Stimulated activated CD8-positive, alpha-beta memory T cell treated with anti-CD3 and anti-CD28 coated beads, Interleukin-4, amount 100 ng/mL, for 1 hour (primary cell): ENCODE measurements at regions not wholly inside any gene's neighbourhood (a gene's known extent, or its start where the extent isn't known, plus 50 kb on each side); places are given as distances from the start of the nearest gene placed in this dataset.
"Not testable (repeated sequence)": the region's sequence is repeated elsewhere in the genome, so short reads cannot be mapped to it uniquely, and the experiment has no call there.

Source experiments
- DNase-seq, 2 donors: peaks; one replicate each; pipeline ENCODE4 v3.0.0-alpha.2; 2020; ENCODE audit warnings: low read depth in 2 of 2, low spot score in 1 of 2

- no peak for DNase-seq
Observed at GRCh38 chr9:135271425-135271824, 184.0 kb downstream of the OLFM1 start.

- no peak for DNase-seq
Observed at GRCh38 chr9:135272608-135273007, 185.1 kb downstream of the OLFM1 start.

GRCh38 chr9:135273008-135273407, 185.5 kb downstream of the OLFM1 start:
- no peak for DNase-seq

GRCh38 chr9:135275163-135275562, 187.7 kb downstream of the OLFM1 start:
- no peak for DNase-seq

- no peak for DNase-seq
Observed at GRCh38 chr9:135275571-135276289, 188.3 kb downstream of the OLFM1 start.

GRCh38 chr9:135277219-135278201, 190.0 kb downstream of the OLFM1 start:
- DNase-seq = no peak

GRCh38 chr9:135278586-135278985, 191.1 kb downstream of the OLFM1 start:
- DNase-seq = no peak

- DNase-seq = no peak
Observed at GRCh38 chr9:135279385-135279784, 191.9 kb downstream of the OLFM1 start.

GRCh38 chr9:135279834-135280393, 192.4 kb downstream of the OLFM1 start:
- DNase-seq = no peak

- no peak for DNase-seq
Observed at GRCh38 chr9:135280666-135281065, 193.2 kb downstream of the OLFM1 start.

GRCh38 chr9:135281151-135281550, 193.7 kb downstream of the OLFM1 start:
- DNase-seq = no peak

GRCh38 chr9:135281791-135282737, 194.6 kb downstream of the OLFM1 start:
- DNase-seq = no peak

- DNase-seq = no peak
Observed at GRCh38 chr9:135282808-135283207, 195.3 kb downstream of the OLFM1 start.

GRCh38 chr9:135283671-135284070, 195.9 kb upstream of the PPP1R26 start:
- DNase-seq = no peak

GRCh38 chr9:135284386-135285134, 195.0 kb upstream of the PPP1R26 start:
- DNase-seq = no peak

- DNase-seq = not testable (repeated sequence)
Observed at GRCh38 chr9:135286187-135286925, 193.2 kb upstream of the PPP1R26 start.

- no peak for DNase-seq
Observed at GRCh38 chr9:135286961-135287360, 192.6 kb upstream of the PPP1R26 start.

- no peak for DNase-seq
Observed at GRCh38 chr9:135287627-135288026, 192.0 kb upstream of the PPP1R26 start.

GRCh38 chr9:135288054-135288453, 191.5 kb upstream of the PPP1R26 start:
- DNase-seq = no peak
